GM06990 (cell line): ENCODE measurements at regions not wholly inside any gene's neighbourhood (a gene's known extent, or its start where the extent isn't known, plus 50 kb on each side); places are given as distances from the start of the nearest gene placed in this dataset.

ENCODE experiments used
- DNase-seq: peaks from one replicate; pipeline ENCODE4 v3.0.0-alpha.2; 2011; ENCODE audit not compliant: insufficient read length; ENCODE audit errors: extremely low read depth
- H3K27me3 ChIP-seq: replicated peaks from 2 replicates; pipeline ENCODE4 v1.6.0; 2011; ENCODE audit warnings: low read length; ENCODE audit not compliant: control insufficient read depth, insufficient read depth
- H3K36me3 ChIP-seq: 2 replicates; pipeline ENCODE4 v1.5.1; 2011; ENCODE audit warnings: low read length; ENCODE audit not compliant: control insufficient read depth, insufficient read depth
- H3K4me3 ChIP-seq: replicated peaks from 2 replicates; pipeline ENCODE4 v1.5.1; 2011; ENCODE audit warnings: low read depth, mild to moderate bottlenecking, control low read depth, low read length
- TF ChIP-seq, protein P1 (sequence below): IDR thresholded peaks from 2 replicates; pipeline ENCODE4 v1.5.1; 2011; ENCODE audit warnings: low read length, control low read depth, mild to moderate bottlenecking, inconsistent platforms; ENCODE audit not compliant: insufficient read depth, poor library complexity, severe bottlenecking

DNA sequence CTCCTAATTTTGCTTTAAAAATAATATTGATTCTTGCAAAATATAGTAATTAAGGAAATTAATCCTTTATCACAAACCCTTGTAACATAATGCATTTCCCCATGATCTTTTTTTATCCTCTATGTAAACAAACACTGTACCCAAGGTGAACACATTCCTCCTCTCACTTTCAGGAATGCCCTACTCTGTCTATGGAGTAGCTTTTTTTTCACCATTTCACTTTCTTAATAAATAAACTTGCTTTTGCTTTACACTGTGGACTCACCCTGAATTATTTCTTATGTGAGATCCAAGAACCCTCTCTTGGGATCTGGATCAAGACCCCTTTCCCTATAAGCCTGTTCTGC lies 90.5 kb upstream of the LRRN1 start:
- Histone ChIP-seq H3K27me3 (no peaks in the 10 kb centered on the region), H3K4me3 (no peak overlapping the region), H3K36me3 (no peaks in the 10 kb centered on the region)
- DNase-seq = no peak
- TF ChIP-seq, protein P1, sequence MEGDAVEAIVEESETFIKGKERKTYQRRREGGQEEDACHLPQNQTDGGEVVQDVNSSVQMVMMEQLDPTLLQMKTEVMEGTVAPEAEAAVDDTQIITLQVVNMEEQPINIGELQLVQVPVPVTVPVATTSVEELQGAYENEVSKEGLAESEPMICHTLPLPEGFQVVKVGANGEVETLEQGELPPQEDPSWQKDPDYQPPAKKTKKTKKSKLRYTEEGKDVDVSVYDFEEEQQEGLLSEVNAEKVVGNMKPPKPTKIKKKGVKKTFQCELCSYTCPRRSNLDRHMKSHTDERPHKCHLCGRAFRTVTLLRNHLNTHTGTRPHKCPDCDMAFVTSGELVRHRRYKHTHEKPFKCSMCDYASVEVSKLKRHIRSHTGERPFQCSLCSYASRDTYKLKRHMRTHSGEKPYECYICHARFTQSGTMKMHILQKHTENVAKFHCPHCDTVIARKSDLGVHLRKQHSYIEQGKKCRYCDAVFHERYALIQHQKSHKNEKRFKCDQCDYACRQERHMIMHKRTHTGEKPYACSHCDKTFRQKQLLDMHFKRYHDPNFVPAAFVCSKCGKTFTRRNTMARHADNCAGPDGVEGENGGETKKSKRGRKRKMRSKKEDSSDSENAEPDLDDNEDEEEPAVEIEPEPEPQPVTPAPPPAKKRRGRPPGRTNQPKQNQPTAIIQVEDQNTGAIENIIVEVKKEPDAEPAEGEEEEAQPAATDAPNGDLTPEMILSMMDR = no peak

DNA sequence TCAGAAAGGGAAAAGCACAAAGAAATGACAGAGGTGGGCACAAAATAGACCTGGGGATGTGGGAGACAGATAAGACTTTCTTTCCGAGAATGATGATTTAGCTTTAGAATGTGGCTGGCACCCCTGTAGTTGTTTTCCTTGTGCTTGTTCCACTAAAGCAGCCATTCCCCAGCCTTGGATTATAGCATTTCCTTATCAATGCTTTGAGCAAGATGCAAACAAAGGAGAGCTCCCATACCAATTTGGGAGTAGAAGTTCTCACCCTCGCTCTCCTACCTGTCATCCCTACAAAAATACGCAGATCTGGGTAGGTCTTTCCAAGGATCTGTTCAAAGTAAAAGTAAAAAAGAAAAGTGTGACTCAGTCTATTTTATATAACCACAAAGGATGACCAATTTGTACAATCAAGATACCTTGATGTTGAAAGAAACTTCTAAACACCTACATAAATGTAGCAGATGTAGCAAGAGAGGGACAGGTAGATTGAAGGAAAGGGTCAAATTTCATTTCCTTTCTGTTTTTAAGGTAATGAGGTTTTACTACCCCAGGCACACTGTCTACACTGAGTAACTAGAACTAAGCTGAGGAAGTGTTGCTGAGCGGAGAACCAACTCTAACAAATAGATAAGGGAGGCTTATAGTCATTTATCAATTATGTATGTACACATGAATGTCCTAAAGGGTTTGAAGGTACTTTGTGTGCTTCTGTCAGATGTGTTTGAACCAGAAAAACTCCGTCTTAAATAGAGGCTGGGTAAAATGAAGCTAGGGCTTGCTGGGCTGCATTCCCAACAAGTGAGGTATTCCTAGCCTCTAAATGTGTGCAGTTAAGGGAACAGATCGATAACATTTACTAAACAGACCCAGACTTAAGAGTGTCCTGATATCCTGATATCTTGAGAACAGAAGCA lies 91.1 kb upstream of the LRRN1 start:
- H3K27me3 ChIP-seq = no peaks in the 10 kb centered on the region
- no peak for DNase-seq
- TF ChIP-seq, protein P1 = no peak
- no peak overlapping the region for H3K4me3 ChIP-seq
- H3K36me3 ChIP-seq = no peaks in the 10 kb centered on the region

DNA sequence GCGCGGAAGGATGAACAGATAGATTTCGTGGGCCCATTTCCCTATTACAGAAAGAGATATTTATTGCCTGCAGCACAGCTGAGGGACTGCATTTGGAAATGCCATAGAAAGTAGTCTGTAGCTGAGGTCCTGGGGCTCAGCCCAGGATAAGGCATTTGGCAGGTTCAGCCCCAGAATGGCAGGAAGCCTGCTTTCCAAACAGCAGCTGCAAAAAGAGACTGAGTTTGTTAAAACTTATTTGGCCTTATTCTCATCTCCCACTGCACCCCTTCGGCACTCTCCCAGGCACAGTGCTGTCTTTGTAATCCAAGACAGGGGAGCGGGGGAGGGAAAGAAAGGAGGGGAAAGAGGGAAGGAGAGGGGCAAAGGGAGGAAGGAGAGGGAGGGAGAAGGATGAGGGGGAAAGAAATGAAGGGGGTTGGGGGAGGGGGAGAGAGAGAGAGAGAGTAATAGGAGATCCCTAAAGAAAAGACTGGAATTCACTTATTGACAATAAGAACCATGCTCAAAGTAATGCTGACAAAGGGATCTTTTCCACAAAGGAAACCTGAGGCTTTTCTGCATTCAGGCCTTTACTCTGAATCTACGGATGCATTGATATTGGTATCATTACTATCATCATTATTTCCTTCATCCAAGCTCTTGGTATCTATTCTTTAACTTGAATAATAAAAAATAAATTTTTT lies 94.0 kb upstream of the LRRN1 start:
- DNase-seq = no peak
- Histone ChIP-seq H3K36me3 (no peaks in the 10 kb centered on the region), H3K4me3 (no peak overlapping the region), H3K27me3 (no peaks in the 10 kb centered on the region)
- TF ChIP-seq, protein P1 = no peak

DNA sequence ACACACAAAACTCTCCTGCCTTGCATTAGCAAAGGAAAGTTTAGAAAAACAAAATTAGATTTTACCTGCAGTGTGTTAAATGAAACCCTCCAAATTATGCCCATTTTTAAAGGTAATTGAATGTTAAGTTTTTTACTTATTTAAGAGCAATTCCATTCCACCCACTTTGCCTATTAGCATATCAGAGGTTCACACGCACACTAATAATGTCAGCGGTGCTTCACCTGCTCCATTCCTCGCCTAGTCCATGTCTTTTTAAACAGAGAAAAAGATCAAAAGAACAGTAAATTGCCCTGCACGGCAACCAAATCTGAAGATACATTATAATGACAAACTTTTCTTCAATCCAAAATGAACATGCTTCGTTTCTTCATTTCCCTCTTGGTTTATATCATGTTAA lies 97.3 kb upstream of the LRRN1 start:
- DNase-seq = no peak
- Histone ChIP-seq H3K27me3 (no peaks in the 10 kb centered on the region), H3K36me3 (no peaks in the 10 kb centered on the region), H3K4me3 (no peak overlapping the region)
- TF ChIP-seq, protein P1 = no peak

DNA sequence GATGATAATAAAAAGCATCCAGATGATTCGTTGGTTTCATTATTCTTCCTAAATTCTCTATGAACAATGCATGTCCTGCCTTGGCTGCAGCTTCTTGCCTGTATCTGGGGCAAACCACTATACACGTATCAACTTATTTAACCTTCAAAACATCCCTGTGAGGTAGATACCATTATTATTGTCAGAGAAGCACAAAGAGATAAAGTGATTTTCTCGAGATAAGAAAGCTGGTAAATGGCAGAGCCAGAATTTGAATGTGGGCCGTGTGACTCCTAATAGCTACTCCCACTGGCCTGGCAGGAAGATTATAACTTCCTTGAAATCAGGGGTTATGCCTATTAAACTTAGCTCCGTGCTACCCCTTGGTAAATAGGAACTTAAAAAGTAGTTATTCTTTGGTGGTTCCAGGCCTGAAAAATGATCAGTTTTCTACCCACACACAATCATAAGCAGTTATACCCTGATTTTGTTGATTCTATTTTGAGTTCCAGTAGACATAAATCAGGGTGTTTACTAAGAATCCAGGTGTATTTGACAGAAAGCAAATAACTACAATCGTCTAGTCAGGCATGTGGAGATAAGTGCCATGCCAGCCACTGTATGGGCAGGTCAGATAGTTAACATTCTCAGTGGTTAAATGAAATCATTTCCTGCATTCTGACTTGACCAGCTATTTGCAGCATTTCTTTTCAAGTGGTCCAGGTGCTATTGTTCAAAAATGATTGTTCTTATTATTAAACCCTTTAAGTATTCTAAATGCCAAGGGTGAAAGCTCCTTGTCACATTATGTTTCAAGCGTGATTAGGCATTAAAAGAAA lies 99.2 kb upstream of the LRRN1 start:
- no peak overlapping the region for H3K4me3 ChIP-seq
- TF ChIP-seq, protein P1 = no peak
- no peaks in the 10 kb centered on the region for H3K36me3 ChIP-seq
- no peaks in the 10 kb centered on the region for H3K27me3 ChIP-seq
- DNase-seq = no peak
